ENCODE measurements at regions not wholly inside any gene's neighbourhood (a gene's known extent, or its start where the extent isn't known, plus 50 kb on each side); places are given as distances from the start of the nearest gene placed in this dataset.

- TF ChIP-seq CTCF (IDR thresholded peaks at IDR 0.05; ENCODE audit: extremely low read depth, insufficient read depth, missing control alignments), result no peak
- in situ Hi-C loops (cut with MboI; ENCODE audit: low pct_unique_long_range_greater_than_20kb, low sequenced_read_pairs, unreplicated experiment), result no loop called here
- DNase-seq (ENCODE audit: low spot score), result no peak
Observed at GRCh38 chr9:7607421-7607820, 192.2 kb downstream of the DMAC1 start.

- no peak for DNase-seq (ENCODE audit: low spot score)
- no peak for TF ChIP-seq CTCF (IDR thresholded peaks at IDR 0.05; ENCODE audit: extremely low read depth, insufficient read depth, missing control alignments)
- in situ Hi-C loops (cut with MboI; ENCODE audit: low pct_unique_long_range_greater_than_20kb, low sequenced_read_pairs, unreplicated experiment), result no loop called here
Observed at GRCh38 chr9:7606591-7606990, 193.0 kb downstream of the DMAC1 start.

- in situ Hi-C loops (cut with MboI; ENCODE audit: low pct_unique_long_range_greater_than_20kb, low sequenced_read_pairs, unreplicated experiment), result no loop called here
Observed at GRCh38 chr9:7601739-7602138, 197.8 kb downstream of the DMAC1 start.

GRCh38 chr9:7597716-7598115 lies 201.9 kb downstream of the DMAC1 start:
- in situ Hi-C loops (cut with MboI; ENCODE audit: low pct_unique_long_range_greater_than_20kb, low sequenced_read_pairs, unreplicated experiment), result no loop called here
- no peak for DNase-seq (ENCODE audit: low spot score)
- no peak for TF ChIP-seq CTCF (IDR thresholded peaks at IDR 0.05; ENCODE audit: extremely low read depth, insufficient read depth, missing control alignments)

More at GRCh38 chr9:7601739-7602138, 197.8 kb downstream of the DMAC1 start:
- no peak for DNase-seq (ENCODE audit: low spot score)
- no peak for TF ChIP-seq CTCF (IDR thresholded peaks at IDR 0.05; ENCODE audit: extremely low read depth, insufficient read depth, missing control alignments)

GRCh38 chr9:7592321-7593316 lies 207.0 kb downstream of the DMAC1 start:
- no peak for TF ChIP-seq CTCF (IDR thresholded peaks at IDR 0.05; ENCODE audit: extremely low read depth, insufficient read depth, missing control alignments)
- DNase-seq (ENCODE audit: low spot score), result no peak
- in situ Hi-C loops (cut with MboI; ENCODE audit: low pct_unique_long_range_greater_than_20kb, low sequenced_read_pairs, unreplicated experiment), result no loop called here

- TF ChIP-seq CTCF (IDR thresholded peaks at IDR 0.05; ENCODE audit: extremely low read depth, insufficient read depth, missing control alignments), result no peak
- in situ Hi-C loops (cut with MboI; ENCODE audit: low pct_unique_long_range_greater_than_20kb, low sequenced_read_pairs, unreplicated experiment), result no loop called here
- no peak for DNase-seq (ENCODE audit: low spot score)
Observed at GRCh38 chr9:7591501-7591900, 208.1 kb downstream of the DMAC1 start.
